Hepatocyte (in vitro differentiated cells): ENCODE measurements at regions not wholly inside any gene's neighbourhood (a gene's known extent, or its start where the extent isn't known, plus 50 kb on each side); places are given as distances from the start of the nearest gene placed in this dataset.

Experiments used
- EZH2 ChIP-seq: fragments of 200-600 bp; sonication (generic); IDR thresholded peaks from 2 replicates; pipeline ENCODE4 v1.6.1; 2016; ENCODE audit warnings: antibody characterized with exemption, mild to moderate bottlenecking, borderline replicate concordance
- EZH2phosphoT487 ChIP-seq: fragments of 200-600 bp; sonication (generic); IDR thresholded peaks from one replicate; pipeline ENCODE4 v1.6.1; 2018; ENCODE audit warnings: antibody characterized with exemption, mild to moderate bottlenecking, low read depth, moderate library complexity; ENCODE audit not compliant: unreplicated experiment, severe bottlenecking
- TF ChIP-seq, protein P1 (sequence below): fragments of 200-600 bp; sonication (generic); IDR thresholded peaks from 2 replicates; pipeline ENCODE4 v1.5.1; 2016; ENCODE audit warnings: antibody characterized with exemption, mild to moderate bottlenecking; ENCODE audit not compliant: poor library complexity

DNA sequence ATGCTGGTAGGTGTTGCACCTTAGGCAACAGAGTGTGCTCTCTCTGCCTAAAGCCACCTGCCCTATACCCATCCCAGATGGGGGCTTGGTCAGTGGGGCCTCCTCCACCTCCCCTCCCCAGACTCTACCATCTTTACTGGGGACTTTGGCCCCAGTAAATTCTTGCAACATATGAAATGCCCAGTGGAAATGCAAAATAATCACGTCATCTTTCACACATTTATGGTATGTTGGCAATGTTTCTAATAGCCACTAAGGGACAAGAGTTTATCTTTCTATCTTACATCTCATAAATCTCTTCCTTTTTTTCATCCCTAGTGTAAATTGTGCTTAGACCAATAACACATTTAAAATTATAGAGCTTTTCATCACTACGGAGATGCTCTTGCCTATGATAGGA, 103.0 kb upstream of the MAML3 start:
- TF ChIP-seq, protein P1, sequence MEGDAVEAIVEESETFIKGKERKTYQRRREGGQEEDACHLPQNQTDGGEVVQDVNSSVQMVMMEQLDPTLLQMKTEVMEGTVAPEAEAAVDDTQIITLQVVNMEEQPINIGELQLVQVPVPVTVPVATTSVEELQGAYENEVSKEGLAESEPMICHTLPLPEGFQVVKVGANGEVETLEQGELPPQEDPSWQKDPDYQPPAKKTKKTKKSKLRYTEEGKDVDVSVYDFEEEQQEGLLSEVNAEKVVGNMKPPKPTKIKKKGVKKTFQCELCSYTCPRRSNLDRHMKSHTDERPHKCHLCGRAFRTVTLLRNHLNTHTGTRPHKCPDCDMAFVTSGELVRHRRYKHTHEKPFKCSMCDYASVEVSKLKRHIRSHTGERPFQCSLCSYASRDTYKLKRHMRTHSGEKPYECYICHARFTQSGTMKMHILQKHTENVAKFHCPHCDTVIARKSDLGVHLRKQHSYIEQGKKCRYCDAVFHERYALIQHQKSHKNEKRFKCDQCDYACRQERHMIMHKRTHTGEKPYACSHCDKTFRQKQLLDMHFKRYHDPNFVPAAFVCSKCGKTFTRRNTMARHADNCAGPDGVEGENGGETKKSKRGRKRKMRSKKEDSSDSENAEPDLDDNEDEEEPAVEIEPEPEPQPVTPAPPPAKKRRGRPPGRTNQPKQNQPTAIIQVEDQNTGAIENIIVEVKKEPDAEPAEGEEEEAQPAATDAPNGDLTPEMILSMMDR: no peak
- TF ChIP-seq EZH2 (no peak), EZH2phosphoT487 (no peak)
